Transverse colon (tissue), 4 donors: ENCODE measurements at regions not wholly inside any gene's neighbourhood (a gene's known extent, or its start where the extent isn't known, plus 50 kb on each side); places are given as distances from the start of the nearest gene placed in this dataset.

Experiments used
- DNase-seq: peaks from one replicate; pipeline ENCODE4 v3.0.0-alpha.2; 2019
- H3K27ac ChIP-seq, 4 donors: fragments of 200-600 bp; sonication (generic); 2 replicates each; pipeline ENCODE4 v1.5.1; 2016 to 2018; ENCODE audit warnings: inconsistent platforms in 4 of 4
- H3K27me3 ChIP-seq: fragments of 200-600 bp; sonication (generic); 2 replicates; pipeline ENCODE4 v1.5.1; 2017; ENCODE audit warnings: inconsistent platforms
- H3K36me3 ChIP-seq, 4 donors: fragments of 200-600 bp; sonication (generic); 2 replicates each; pipeline ENCODE4 v1.5.1; 2017 to 2019; ENCODE audit warnings: inconsistent platforms in 4 of 4
- H3K4me1 ChIP-seq, 4 donors: fragments of 200-600 bp; sonication (generic); 2 replicates each; pipeline ENCODE4 v1.5.1; 2017 to 2020; ENCODE audit warnings: inconsistent platforms in 4 of 4
- H3K4me3 ChIP-seq, 4 donors: fragments of 200-600 bp; sonication (generic); 1 replicate in 1 of 4; 2 replicates in 3 of 4; pipeline versions ENCODE4 v1.5.1 to v1.6.1; 2017 to 2019; ENCODE audit warnings: inconsistent platforms in 4 of 4
- H3K9me3 ChIP-seq, 2 donors: fragments of 200-600 bp; sonication (generic); 2 replicates each; pipeline ENCODE4 v1.5.1; 2017 to 2019; ENCODE audit warnings: inconsistent platforms in 2 of 2
- CTCF ChIP-seq, 5 experiments: fragments of 200-600 bp in 3 of 5; fragments of 450-650 bp in 2 of 5; sonication (generic) in 3 of 5; IDR thresholded peaks; 1 replicate in 2 of 5; 2 replicates in 3 of 5; pipeline ENCODE4 v1.5.1; 2016 to 2017; ENCODE audit warnings: antibody characterized with exemption in 5 of 5, inconsistent platforms in 3 of 5, mild to moderate bottlenecking in 2 of 5, moderate library complexity in 1 of 5
- EP300 ChIP-seq: sonication (generic); formaldehyde crosslinking; IDR thresholded peaks from one replicate; pipeline ENCODE4 v1.6.1; 2017; ENCODE audit warnings: antibody characterized with exemption, low read depth
- POLR2A ChIP-seq: fragments of 450-650 bp; IDR thresholded peaks from one replicate; pipeline ENCODE4 v1.6.1; 2016; ENCODE audit warnings: antibody characterized with exemption, mild to moderate bottlenecking, moderate library complexity
- POLR2AphosphoS5 ChIP-seq, 3 donors: sonication (generic); formaldehyde crosslinking; IDR thresholded peaks; one replicate each; pipeline ENCODE4 v1.6.1; 2016; ENCODE audit warnings: antibody characterized with exemption in 3 of 3
- WGBS, 2 donors: methylation state at CpG; one replicate each; pipeline ENCODE4 v1.1.5; 2018; ENCODE audit warnings: low coverage in 1 of 2; 5-methylcytosine and 5-hydroxymethylcytosine counted together
- in situ Hi-C, 4 donors: fragments of 200-750 bp; cut with MboI; loops; one replicate each; pipeline versions ENCODE4 v1.15.0 to v1.15.1; 2017; ENCODE audit warnings: low sequenced_read_pairs in 3 of 4, low pct_ligation_motif_present in 1 of 4, low pct_unique_long_range_greater_than_20kb in 1 of 4
- intact Hi-C: fragments of 100-400 bp; cut with DNase I; formaldehyde crosslinking; loops from one replicate; pipeline ENCODE4 v1.15.1; 2023; ENCODE audit warnings: low total_unique reads

- H3K27ac ChIP-seq: no peak overlapping the region
- TF ChIP-seq POLR2AphosphoS5 (IDR thresholded peaks at IDR 0.05) (no peak), EP300 (no peak), POLR2A (no peak), CTCF (IDR thresholded peaks at IDR 0.05) (no peak)
- in situ Hi-C loops: no loop called here
Measured at GRCh38 chr9:86756576-86757381, 190.5 kb downstream of the GAS1 start.

GRCh38 chr9:86755561-86755941, 191.8 kb downstream of the GAS1 start:
- Histone ChIP-seq H3K4me1 (no peaks in the 10 kb centered on the region), H3K4me3 (no peak overlapping the region), H3K36me3 (no peaks in the 10 kb centered on the region), H3K9me3 (no peaks in the 10 kb centered on the region), H3K27me3 (no peaks in the 10 kb centered on the region), H3K27ac (no peak overlapping the region)
- WGBS, 2 donors: 69 to 72% methylated on average over 6 to 8 of the region's 8 CpGs
- TF ChIP-seq POLR2A (no peak), POLR2AphosphoS5 (IDR thresholded peaks at IDR 0.05) (no peak), CTCF (IDR thresholded peaks at IDR 0.05) (no peak), EP300 (no peak)
- no peak for DNase-seq
- in situ Hi-C loops (no loop called here), intact Hi-C loops (no loop called here)

More at GRCh38 chr9:86756576-86757381, 190.5 kb downstream of the GAS1 start:
- H3K27me3 ChIP-seq: no peaks in the 10 kb centered on the region
- 79 to 88% methylated on average over 12 to 18 of the region's 18 CpGs for WGBS, 2 donors
- no peaks in the 10 kb centered on the region for H3K4me1 ChIP-seq
- H3K9me3 ChIP-seq: no peaks in the 10 kb centered on the region
- no peak overlapping the region for H3K4me3 ChIP-seq
- H3K36me3 ChIP-seq: no peaks in the 10 kb centered on the region
- intact Hi-C loops: no loop called here
- no peak for DNase-seq

GRCh38 chr9:86754581-86755560, 192.4 kb downstream of the GAS1 start:
- no peak overlapping the region for H3K27ac ChIP-seq
- no peak for TF ChIP-seq POLR2A
- no peak for TF ChIP-seq EP300
- TF ChIP-seq POLR2AphosphoS5 (IDR thresholded peaks at IDR 0.05): no peak
- TF ChIP-seq CTCF (IDR thresholded peaks at IDR 0.05): no peak
- peaks cover 0 to 2% (median 0%) of the 10 kb centered on the region in 4 donors for H3K4me1 ChIP-seq
- DNase-seq: no peak
- H3K27me3 ChIP-seq: no peaks in the 10 kb centered on the region
- WGBS, 2 donors: 41 to 43% methylated on average over 3 to 6 of the region's 6 CpGs
- H3K9me3 ChIP-seq: no peaks in the 10 kb centered on the region
- intact Hi-C loops (no loop called here), in situ Hi-C loops (no loop called here)
- no peak overlapping the region for H3K4me3 ChIP-seq
- no peaks in the 10 kb centered on the region for H3K36me3 ChIP-seq

GRCh38 chr9:86753836-86754235, 193.5 kb downstream of the GAS1 start:
- Histone ChIP-seq H3K4me1 (peaks cover 0 to 7% (median 0%) of the 10 kb centered on the region in 4 donors), H3K27ac (no peak overlapping the region), H3K9me3 (no peaks in the 10 kb centered on the region), H3K36me3 (no peaks in the 10 kb centered on the region), H3K4me3 (no peak overlapping the region), H3K27me3 (no peaks in the 10 kb centered on the region)
- WGBS, 2 donors: 71 to 88% methylated on average over 3 of the region's 3 CpGs
- in situ Hi-C loops: no loop called here
- TF ChIP-seq POLR2A (no peak), EP300 (no peak), CTCF (IDR thresholded peaks at IDR 0.05) (no peak), POLR2AphosphoS5 (IDR thresholded peaks at IDR 0.05) (no peak)
- no peak for DNase-seq
- intact Hi-C loops: no loop called here
